Dermis microvascular lymphatic vessel endothelial cell (primary cell): ENCODE measurements at regions not wholly inside any gene's neighbourhood (a gene's known extent, or its start where the extent isn't known, plus 50 kb on each side); places are given as distances from the start of the nearest gene placed in this dataset.
A peak's percentile ranks its signal among the peaks of the same experiment; 100 is the strongest.

Experiments
- DNase-seq, 2 donors: peaks; one replicate each; pipeline versions ENCODE4 v3.0.0 to v3.0.0-alpha.2; 2010; ENCODE audit warnings: low read depth in 2 of 2

- DNase-seq = no peak
These were observed 73.8 kb upstream of the FRY start for GRCh38 chr13:31957772-31958171.

DNA sequence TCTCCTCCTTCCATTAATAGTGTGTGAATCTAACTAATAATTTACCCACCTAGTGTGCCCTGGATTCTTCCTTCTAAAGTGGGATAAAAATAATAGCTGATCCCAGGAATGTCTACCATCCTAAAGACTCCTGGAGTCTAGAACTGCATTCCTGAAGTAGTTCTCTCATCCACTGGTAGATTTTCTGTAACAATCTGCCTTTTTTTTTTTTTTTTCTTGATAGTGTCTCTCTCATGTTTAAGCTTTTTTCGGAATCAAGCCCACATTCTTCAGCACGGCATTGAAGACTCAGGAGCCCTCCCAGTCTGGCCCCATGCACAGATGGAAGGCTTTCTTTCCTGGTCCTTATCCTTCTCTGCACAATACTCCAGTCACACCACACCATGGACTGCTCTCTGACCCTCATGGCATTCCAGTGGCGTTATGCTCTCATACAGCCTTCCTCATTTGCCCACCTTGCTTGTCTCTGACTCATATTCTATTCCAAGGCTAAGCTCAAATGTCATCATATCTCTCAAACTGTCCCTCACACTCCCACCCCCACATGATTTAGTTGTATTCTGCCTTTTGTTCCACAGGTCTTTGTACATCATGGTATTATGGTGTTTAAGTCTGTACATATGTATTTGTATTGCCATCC lies 68.7 kb upstream of the FRY start:
- no peak for DNase-seq

DNA sequence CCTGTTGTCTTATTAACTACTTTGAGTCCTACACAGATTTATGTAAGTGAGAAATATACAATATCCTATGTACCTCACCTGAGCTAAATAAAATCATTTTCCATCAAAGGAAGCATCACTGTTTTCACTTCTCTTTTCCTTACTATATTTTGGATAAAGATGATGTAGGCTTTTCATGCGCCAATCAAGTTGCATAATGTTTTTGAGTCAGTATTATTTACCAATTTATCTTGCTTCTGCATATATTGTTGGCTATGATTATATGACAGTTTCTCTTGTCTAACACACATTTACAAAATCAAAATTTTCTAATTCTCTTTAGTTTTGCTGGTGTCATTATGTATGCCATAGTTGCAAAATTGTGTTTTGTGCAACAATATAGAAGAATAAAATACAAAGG lies 67.9 kb upstream of the FRY start:
- no peak for DNase-seq

GRCh38 chr13:31964168-31964567 lies 67.4 kb upstream of the FRY start:
- no peak for DNase-seq

GRCh38 chr13:31965361-31966066 lies 66.1 kb upstream of the FRY start:
- DNase-seq = peak; percentile 47 to 64

DNA sequence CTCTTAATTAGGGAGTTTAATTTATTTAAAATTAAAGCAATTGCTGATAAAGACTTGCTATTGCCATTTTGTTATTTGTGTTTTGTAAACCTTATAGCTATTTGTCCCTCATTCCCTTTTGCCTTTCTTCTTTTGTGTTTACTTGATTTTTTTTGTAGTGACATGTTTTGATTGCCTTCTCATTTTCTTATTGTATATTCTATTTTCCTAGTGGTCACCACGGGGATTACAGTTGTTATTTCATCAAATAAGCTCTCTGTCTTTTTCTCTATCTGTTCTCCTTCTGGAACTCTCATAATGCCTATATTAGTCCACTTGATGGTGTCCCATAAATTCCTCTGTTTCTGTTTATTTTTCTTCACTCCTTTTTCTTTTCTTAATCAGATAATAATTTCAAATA lies 64.4 kb upstream of the FRY start:
- no peak for DNase-seq

DNA sequence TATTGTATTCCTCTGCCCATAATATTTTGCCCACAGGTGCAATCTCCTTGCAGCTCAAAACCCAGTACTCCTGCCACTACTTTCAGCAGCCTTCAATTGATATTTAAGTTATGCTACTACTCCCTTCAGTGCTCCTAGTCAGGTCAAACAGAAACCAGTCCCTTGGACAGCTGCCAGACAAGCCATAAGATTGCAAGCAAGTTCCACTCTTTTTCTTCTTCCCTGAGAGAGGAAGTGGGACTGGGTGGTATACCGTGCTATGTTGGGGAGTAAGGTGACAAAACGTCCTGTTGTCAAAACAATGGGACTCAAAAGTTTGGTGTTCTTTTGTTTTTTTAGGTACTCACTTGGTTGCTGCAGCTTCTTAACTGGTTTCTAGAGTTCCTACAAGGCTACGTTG lies 63.1 kb upstream of the FRY start:
- no peak for DNase-seq

DNA sequence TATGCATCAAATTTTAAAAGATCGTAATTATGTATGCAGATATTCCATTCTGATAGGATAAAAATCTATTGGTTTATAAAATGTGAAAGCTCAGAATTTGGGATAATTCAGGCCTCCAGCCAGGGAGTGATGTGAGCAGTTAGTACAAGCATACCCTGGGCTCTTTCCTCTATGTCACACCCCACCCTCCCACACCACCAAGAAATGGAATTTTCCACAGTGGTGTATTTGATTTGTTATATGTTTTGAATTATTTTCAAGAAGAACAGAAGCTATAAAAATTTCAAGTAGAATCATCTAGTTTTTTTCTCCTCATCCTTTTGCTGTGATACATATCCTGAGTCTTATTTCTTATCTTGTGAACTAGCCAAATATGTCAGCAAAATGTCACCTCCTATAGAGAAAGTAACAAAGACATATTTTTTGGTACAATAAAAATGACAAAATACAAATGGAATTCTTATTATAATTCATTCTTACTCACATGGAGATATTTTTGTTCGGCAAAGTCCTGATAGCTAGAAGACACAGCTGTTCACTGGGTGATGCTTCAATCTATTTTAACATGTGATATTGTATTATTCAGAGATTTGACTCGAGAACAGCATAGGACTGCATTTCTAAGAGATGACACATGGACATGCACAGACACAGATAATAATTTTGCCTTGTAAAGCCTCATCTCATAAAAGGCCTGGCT lies 61.2 kb upstream of the FRY start:
- no peak for DNase-seq

DNA sequence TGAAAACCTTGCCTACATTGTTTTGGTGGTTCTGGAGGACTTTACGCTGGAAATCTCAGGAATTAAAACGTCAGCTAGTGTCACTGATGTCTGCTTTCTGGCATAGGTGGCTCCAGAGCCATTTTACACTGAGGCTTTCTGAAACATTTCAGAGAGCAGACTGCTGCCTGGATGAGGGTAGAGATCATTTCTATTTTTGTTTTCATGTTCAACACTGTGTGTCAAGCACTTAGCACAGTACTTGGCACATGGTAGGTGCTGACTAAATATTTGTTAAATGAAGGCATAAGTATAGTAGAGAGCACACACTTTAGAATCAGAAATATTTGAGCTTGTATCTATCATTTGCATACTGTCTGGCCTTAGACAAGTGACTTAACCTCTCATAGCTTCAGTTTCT lies 59.1 kb upstream of the FRY start:
- DNase-seq = no peak

- DNase-seq = no peak
These were observed 53.6 kb upstream of the FRY start for GRCh38 chr13:31978021-31978420.

DNA sequence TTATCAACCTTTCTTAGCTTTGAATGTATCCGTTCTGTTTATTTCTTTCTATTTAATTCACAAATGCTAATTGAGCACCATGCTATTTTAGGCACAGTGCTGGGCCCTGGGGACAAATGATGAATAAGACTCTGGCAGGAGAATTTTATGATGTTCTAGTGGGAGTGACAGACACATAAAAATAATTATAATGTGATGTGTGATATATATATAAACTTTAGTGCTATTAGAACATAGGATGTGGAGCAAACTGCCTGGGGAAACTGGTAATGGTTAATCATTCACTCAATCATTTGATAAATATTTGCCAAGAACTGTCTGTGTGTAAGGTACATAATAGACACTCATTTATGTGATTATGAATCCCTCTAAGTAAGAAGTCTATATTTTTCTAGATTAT lies 50.7 kb upstream of the FRY start:
- DNase-seq = no peak
